Esophagus muscularis mucosa (tissue), 4 donors: ENCODE measurements at regions not wholly inside any gene's neighbourhood (a gene's known extent, or its start where the extent isn't known, plus 50 kb on each side); places are given as distances from the start of the nearest gene placed in this dataset.

Experiments used
- EP300 ChIP-seq: sonication (generic); formaldehyde crosslinking; IDR thresholded peaks from one replicate; pipeline ENCODE4 v1.6.1; 2017; ENCODE audit warnings: antibody characterized with exemption
- POLR2A ChIP-seq: fragments of 450-650 bp; IDR thresholded peaks from one replicate; pipeline ENCODE4 v1.6.1; 2017; ENCODE audit warnings: antibody characterized with exemption, moderate library complexity, mild to moderate bottlenecking, low read depth
- POLR2AphosphoS5 ChIP-seq, 2 donors: sonication (generic); formaldehyde crosslinking; IDR thresholded peaks; one replicate each; pipeline ENCODE4 v1.6.1; 2017; ENCODE audit warnings: antibody characterized with exemption in 2 of 2
- TF ChIP-seq, protein P1 (sequence below), 3 experiments: fragments of 200-600 bp in 2 of 3; fragments of 450-650 bp in 1 of 3; sonication (generic) in 2 of 3; IDR thresholded peaks; one replicate each; pipeline ENCODE4 v1.5.1; 2017 to 2019; ENCODE audit warnings: antibody characterized with exemption in 3 of 3, mild to moderate bottlenecking in 2 of 3, moderate library complexity in 1 of 3

DNA sequence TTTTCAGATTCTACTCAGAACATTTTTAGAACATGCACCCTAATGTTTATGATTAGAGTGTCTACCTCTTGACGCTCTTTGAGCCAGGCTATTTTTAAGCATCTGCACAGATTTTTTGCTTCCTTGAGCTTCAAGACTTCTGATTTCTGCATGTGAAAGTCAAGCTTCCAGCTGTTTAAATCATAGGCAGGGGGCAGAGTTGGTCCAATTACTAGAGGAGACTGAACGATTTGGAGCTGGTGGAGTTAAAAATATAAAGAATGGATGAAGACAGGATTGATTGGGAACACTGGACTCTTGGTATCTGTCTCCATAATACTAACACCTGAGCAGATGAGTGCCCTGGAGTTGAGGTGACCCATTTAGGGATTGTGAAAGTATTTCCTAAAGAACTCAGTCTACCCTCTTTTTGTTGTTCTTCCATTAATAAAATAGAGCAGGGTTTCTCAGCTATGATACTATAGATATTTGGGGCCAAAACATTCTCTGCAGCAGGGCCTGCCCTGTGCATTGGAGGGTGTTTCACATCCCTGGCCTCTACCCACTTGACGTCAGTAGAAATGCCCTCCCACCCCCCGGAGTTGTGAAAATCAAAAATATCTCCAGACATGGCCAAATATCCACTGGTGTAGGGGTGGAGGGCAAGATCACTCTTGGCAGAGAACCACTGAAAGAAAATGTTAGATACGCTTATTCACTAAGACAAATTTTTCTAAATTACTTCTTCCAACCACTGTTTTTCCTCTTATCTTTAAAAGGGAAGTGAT is 160.1 kb downstream of the COG6 start:
- TF ChIP-seq, protein P1, sequence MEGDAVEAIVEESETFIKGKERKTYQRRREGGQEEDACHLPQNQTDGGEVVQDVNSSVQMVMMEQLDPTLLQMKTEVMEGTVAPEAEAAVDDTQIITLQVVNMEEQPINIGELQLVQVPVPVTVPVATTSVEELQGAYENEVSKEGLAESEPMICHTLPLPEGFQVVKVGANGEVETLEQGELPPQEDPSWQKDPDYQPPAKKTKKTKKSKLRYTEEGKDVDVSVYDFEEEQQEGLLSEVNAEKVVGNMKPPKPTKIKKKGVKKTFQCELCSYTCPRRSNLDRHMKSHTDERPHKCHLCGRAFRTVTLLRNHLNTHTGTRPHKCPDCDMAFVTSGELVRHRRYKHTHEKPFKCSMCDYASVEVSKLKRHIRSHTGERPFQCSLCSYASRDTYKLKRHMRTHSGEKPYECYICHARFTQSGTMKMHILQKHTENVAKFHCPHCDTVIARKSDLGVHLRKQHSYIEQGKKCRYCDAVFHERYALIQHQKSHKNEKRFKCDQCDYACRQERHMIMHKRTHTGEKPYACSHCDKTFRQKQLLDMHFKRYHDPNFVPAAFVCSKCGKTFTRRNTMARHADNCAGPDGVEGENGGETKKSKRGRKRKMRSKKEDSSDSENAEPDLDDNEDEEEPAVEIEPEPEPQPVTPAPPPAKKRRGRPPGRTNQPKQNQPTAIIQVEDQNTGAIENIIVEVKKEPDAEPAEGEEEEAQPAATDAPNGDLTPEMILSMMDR (IDR thresholded peaks at IDR 0.05) = no peak
- no peak for TF ChIP-seq POLR2AphosphoS5 (IDR thresholded peaks at IDR 0.05)
- no peak for TF ChIP-seq POLR2A
- TF ChIP-seq EP300 = no peak
